GM23338 (cell line): ENCODE measurements at regions not wholly inside any gene's neighbourhood (a gene's known extent, or its start where the extent isn't known, plus 50 kb on each side); places are given as distances from the start of the nearest gene placed in this dataset.

ENCODE experiments used
- CREB1 ChIP-seq: fragments of 250-450 bp; sonication (Bioruptor Pico); IDR thresholded peaks from 2 replicates; pipeline ENCODE4 v1.5.0; 2020; ENCODE audit warnings: low read depth, mild to moderate bottlenecking, moderate library complexity
- EZH2 ChIP-seq: fragments of 200-600 bp; sonication (generic); IDR thresholded peaks from one replicate; pipeline ENCODE4 v1.8.0; 2017; ENCODE audit warnings: antibody characterized with exemption, mild to moderate bottlenecking, low read depth; ENCODE audit not compliant: unreplicated experiment
- EZH2phosphoT487 ChIP-seq: fragments of 200-600 bp; sonication (generic); IDR thresholded peaks from one replicate; pipeline ENCODE4 v1.8.1; 2018; ENCODE audit warnings: antibody characterized with exemption; ENCODE audit not compliant: unreplicated experiment
- JUNB ChIP-seq: IDR thresholded peaks from one replicate; pipeline ENCODE4 v1.6.1; 2016; ENCODE audit warnings: antibody characterized with exemption; ENCODE audit not compliant: unreplicated experiment
- NANOG ChIP-seq: IDR thresholded peaks from 2 replicates; pipeline ENCODE4 v1.6.1; 2016; ENCODE audit warnings: antibody characterized with exemption, borderline replicate concordance
- POLR2AphosphoS5 ChIP-seq: IDR thresholded peaks from 2 replicates; pipeline ENCODE4 v1.6.1; 2016; ENCODE audit warnings: antibody characterized with exemption, low read depth
- STAT1 ChIP-seq: IDR thresholded peaks from one replicate; pipeline ENCODE4 v1.6.1; 2016; ENCODE audit warnings: antibody characterized with exemption; ENCODE audit not compliant: unreplicated experiment
- ZNF114 ChIP-seq: fragments of 250-450 bp; sonication (Bioruptor Pico); IDR thresholded peaks from 2 replicates; pipeline ENCODE4 v1.5.0; 2020; ENCODE audit warnings: mild to moderate bottlenecking, moderate library complexity
- ZNF331 ChIP-seq: fragments of 250-450 bp; sonication (Bioruptor Pico); IDR thresholded peaks from 2 replicates; pipeline ENCODE4 v1.5.0; 2020; ENCODE audit warnings: low read depth, mild to moderate bottlenecking, moderate library complexity
- TF ChIP-seq, protein P1 (sequence below), 2 experiments: fragments of 200-600 bp in 1 of 2; sonication (generic) in 1 of 2; conservative IDR thresholded peaks; 2 replicates each; pipeline versions ENCODE4 v1.5.1 to v1.6.1; 2016 to 2017; ENCODE audit warnings: antibody characterized with exemption in 2 of 2, low read depth in 2 of 2, mild to moderate bottlenecking in 2 of 2, moderate library complexity in 1 of 2
- TF ChIP-seq, protein P2 (sequence below): IDR thresholded peaks from one replicate; pipeline ENCODE4 v1.6.1; 2018; ENCODE audit warnings: antibody characterized with exemption; ENCODE audit not compliant: unreplicated experiment
- TF ChIP-seq, protein P3 (sequence below): IDR thresholded peaks from 2 replicates; pipeline ENCODE4 v1.6.1; 2016; ENCODE audit warnings: antibody characterized with exemption
- TF ChIP-seq, protein P4 (sequence below): fragments of 250-450 bp; sonication (Bioruptor Pico); IDR thresholded peaks from 2 replicates; pipeline ENCODE4 v1.5.0; 2020; ENCODE audit warnings: mild to moderate bottlenecking, moderate library complexity

DNA sequence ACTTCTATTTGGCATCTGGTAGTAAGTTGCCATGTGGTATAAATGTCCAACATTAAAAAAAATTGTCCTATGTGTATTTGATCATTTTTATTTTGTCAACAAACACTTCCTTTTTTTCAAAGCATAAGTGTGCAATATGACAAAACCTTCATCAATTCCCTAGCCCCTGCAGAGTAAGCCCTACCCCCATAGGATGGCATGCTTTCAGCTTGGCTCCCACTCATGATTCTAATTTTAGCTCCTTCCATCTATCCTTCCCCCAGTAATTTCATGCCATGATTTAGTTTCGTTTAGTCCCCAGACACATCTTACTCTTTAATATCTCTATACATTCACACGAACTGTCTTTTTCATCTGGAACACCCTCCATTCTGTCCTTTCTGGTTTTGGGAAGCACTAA, 250.6 kb upstream of the RAG2 start:
- TF ChIP-seq, protein P1, sequence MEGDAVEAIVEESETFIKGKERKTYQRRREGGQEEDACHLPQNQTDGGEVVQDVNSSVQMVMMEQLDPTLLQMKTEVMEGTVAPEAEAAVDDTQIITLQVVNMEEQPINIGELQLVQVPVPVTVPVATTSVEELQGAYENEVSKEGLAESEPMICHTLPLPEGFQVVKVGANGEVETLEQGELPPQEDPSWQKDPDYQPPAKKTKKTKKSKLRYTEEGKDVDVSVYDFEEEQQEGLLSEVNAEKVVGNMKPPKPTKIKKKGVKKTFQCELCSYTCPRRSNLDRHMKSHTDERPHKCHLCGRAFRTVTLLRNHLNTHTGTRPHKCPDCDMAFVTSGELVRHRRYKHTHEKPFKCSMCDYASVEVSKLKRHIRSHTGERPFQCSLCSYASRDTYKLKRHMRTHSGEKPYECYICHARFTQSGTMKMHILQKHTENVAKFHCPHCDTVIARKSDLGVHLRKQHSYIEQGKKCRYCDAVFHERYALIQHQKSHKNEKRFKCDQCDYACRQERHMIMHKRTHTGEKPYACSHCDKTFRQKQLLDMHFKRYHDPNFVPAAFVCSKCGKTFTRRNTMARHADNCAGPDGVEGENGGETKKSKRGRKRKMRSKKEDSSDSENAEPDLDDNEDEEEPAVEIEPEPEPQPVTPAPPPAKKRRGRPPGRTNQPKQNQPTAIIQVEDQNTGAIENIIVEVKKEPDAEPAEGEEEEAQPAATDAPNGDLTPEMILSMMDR (conservative IDR thresholded peaks at IDR 0.05; ENCODE audit: low read depth in 2 of 2), result no peak
- TF ChIP-seq POLR2AphosphoS5 (no peak), EZH2 (no peak), NANOG (no peak), CREB1 (CRISPR knock-in tag) (no peak), EZH2phosphoT487 (no peak), STAT1 (no peak), JUNB (no peak), ZNF331 (CRISPR knock-in tag) (no peak), ZNF114 (no peak)
- TF ChIP-seq, protein P2, sequence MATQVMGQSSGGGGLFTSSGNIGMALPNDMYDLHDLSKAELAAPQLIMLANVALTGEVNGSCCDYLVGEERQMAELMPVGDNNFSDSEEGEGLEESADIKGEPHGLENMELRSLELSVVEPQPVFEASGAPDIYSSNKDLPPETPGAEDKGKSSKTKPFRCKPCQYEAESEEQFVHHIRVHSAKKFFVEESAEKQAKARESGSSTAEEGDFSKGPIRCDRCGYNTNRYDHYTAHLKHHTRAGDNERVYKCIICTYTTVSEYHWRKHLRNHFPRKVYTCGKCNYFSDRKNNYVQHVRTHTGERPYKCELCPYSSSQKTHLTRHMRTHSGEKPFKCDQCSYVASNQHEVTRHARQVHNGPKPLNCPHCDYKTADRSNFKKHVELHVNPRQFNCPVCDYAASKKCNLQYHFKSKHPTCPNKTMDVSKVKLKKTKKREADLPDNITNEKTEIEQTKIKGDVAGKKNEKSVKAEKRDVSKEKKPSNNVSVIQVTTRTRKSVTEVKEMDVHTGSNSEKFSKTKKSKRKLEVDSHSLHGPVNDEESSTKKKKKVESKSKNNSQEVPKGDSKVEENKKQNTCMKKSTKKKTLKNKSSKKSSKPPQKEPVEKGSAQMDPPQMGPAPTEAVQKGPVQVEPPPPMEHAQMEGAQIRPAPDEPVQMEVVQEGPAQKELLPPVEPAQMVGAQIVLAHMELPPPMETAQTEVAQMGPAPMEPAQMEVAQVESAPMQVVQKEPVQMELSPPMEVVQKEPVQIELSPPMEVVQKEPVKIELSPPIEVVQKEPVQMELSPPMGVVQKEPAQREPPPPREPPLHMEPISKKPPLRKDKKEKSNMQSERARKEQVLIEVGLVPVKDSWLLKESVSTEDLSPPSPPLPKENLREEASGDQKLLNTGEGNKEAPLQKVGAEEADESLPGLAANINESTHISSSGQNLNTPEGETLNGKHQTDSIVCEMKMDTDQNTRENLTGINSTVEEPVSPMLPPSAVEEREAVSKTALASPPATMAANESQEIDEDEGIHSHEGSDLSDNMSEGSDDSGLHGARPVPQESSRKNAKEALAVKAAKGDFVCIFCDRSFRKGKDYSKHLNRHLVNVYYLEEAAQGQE, result no peak
- TF ChIP-seq, protein P3, sequence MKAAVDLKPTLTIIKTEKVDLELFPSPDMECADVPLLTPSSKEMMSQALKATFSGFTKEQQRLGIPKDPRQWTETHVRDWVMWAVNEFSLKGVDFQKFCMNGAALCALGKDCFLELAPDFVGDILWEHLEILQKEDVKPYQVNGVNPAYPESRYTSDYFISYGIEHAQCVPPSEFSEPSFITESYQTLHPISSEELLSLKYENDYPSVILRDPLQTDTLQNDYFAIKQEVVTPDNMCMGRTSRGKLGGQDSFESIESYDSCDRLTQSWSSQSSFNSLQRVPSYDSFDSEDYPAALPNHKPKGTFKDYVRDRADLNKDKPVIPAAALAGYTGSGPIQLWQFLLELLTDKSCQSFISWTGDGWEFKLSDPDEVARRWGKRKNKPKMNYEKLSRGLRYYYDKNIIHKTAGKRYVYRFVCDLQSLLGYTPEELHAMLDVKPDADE, result no peak
- TF ChIP-seq, protein P4, sequence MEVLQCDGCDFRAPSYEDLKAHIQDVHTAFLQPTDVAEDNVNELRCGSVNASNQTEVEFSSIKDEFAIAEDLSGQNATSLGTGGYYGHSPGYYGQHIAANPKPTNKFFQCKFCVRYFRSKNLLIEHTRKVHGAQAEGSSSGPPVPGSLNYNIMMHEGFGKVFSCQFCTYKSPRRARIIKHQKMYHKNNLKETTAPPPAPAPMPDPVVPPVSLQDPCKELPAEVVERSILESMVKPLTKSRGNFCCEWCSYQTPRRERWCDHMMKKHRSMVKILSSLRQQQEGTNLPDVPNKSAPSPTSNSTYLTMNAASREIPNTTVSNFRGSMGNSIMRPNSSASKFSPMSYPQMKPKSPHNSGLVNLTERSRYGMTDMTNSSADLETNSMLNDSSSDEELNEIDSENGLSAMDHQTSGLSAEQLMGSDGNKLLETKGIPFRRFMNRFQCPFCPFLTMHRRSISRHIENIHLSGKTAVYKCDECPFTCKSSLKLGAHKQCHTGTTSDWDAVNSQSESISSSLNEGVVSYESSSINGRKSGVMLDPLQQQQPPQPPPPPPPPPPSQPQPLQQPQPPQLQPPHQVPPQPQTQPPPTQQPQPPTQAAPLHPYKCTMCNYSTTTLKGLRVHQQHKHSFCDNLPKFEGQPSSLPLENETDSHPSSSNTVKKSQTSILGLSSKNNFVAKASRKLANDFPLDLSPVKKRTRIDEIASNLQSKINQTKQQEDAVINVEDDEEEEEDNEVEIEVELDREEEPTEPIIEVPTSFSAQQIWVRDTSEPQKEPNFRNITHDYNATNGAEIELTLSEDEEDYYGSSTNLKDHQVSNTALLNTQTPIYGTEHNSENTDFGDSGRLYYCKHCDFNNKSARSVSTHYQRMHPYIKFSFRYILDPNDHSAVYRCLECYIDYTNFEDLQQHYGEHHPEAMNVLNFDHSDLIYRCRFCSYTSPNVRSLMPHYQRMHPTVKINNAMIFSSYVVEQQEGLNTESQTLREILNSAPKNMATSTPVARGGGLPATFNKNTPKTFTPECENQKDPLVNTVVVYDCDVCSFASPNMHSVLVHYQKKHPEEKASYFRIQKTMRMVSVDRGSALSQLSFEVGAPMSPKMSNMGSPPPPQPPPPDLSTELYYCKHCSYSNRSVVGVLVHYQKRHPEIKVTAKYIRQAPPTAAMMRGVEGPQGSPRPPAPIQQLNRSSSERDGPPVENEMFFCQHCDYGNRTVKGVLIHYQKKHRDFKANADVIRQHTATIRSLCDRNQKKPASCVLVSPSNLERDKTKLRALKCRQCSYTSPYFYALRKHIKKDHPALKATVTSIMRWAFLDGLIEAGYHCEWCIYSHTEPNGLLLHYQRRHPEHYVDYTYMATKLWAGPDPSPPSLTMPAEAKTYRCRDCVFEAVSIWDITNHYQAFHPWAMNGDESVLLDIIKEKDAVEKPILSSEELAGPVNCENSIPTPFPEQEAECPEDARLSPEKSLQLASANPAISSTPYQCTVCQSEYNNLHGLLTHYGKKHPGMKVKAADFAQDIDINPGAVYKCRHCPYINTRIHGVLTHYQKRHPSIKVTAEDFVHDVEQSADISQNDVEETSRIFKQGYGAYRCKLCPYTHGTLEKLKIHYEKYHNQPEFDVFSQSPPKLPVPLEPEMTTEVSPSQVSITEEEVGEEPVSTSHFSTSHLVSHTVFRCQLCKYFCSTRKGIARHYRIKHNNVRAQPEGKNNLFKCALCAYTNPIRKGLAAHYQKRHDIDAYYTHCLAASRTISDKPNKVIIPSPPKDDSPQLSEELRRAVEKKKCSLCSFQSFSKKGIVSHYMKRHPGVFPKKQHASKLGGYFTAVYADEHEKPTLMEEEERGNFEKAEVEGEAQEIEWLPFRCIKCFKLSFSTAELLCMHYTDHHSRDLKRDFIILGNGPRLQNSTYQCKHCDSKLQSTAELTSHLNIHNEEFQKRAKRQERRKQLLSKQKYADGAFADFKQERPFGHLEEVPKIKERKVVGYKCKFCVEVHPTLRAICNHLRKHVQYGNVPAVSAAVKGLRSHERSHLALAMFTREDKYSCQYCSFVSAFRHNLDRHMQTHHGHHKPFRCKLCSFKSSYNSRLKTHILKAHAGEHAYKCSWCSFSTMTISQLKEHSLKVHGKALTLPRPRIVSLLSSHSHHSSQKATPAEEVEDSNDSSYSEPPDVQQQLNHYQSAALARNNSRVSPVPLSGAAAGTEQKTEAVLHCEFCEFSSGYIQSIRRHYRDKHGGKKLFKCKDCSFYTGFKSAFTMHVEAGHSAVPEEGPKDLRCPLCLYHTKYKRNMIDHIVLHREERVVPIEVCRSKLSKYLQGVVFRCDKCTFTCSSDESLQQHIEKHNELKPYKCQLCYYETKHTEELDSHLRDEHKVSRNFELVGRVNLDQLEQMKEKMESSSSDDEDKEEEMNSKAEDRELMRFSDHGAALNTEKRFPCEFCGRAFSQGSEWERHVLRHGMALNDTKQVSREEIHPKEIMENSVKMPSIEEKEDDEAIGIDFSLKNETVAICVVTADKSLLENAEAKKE (CRISPR knock-in tag), result no peak
